HG03175 (cell line): ENCODE measurements at regions not wholly inside any gene's neighbourhood (a gene's known extent, or its start where the extent isn't known, plus 50 kb on each side); places are given as distances from the start of the nearest gene placed in this dataset.
"Not testable (repeated sequence)": the region's sequence is repeated elsewhere in the genome, so short reads cannot be mapped to it uniquely, and the experiment has no call there.

Experiments
- ATAC-seq: cut with Tn5 transposase; IDR thresholded peaks from one replicate; pipeline ENCODE4 v1.9.1; 2021; ENCODE audit warnings: mild to moderate bottlenecking, moderate library complexity; ENCODE audit not compliant: unreplicated experiment

- not testable (repeated sequence) for ATAC-seq
These were observed 75.1 kb downstream of the KBTBD2 start for GRCh38 chr7:32816409-32816948.

GRCh38 chr7:32814779-32815178 lies 76.8 kb downstream of the KBTBD2 start:
- not testable (repeated sequence) for ATAC-seq

GRCh38 chr7:32809871-32810270 lies 81.7 kb downstream of the KBTBD2 start:
- ATAC-seq = no peak

GRCh38 chr7:32809347-32809746 lies 82.2 kb downstream of the KBTBD2 start:
- no peak for ATAC-seq

GRCh38 chr7:32803406-32804141 lies 88.0 kb downstream of the KBTBD2 start:
- no peak for ATAC-seq

- ATAC-seq = no peak
These were observed 89.2 kb downstream of the KBTBD2 start for GRCh38 chr7:32802305-32802910.

- not testable (repeated sequence) for ATAC-seq
These were observed 98.5 kb downstream of the KBTBD2 start for GRCh38 chr7:32793053-32793452.

GRCh38 chr7:32790766-32791430 lies 100.7 kb downstream of the KBTBD2 start:
- ATAC-seq = not testable (repeated sequence)

- ATAC-seq = not testable (repeated sequence)
These were observed 102.3 kb downstream of the KBTBD2 start for GRCh38 chr7:32789266-32789665.

GRCh38 chr7:32788174-32788573 lies 103.4 kb downstream of the KBTBD2 start:
- not testable (repeated sequence) for ATAC-seq

- not testable (repeated sequence) for ATAC-seq
These were observed 106.1 kb downstream of the KBTBD2 start for GRCh38 chr7:32785365-32785944.

- not testable (repeated sequence) for ATAC-seq
These were observed 111.7 kb downstream of the KBTBD2 start for GRCh38 chr7:32779895-32780294.

- no peak for ATAC-seq
These were observed 112.4 kb downstream of the KBTBD2 start for GRCh38 chr7:32779167-32779566.

GRCh38 chr7:32777041-32777666 lies 114.4 kb downstream of the KBTBD2 start:
- not testable (repeated sequence) for ATAC-seq

- ATAC-seq = not testable (repeated sequence)
These were observed 115.2 kb downstream of the KBTBD2 start for GRCh38 chr7:32776318-32776717.

- ATAC-seq = not testable (repeated sequence)
These were observed 115.8 kb downstream of the KBTBD2 start for GRCh38 chr7:32775809-32776208.

- no peak for ATAC-seq
These were observed 117.0 kb downstream of the KBTBD2 start for GRCh38 chr7:32774541-32774951.

GRCh38 chr7:32768866-32769510 lies 122.6 kb downstream of the KBTBD2 start:
- not testable (repeated sequence) for ATAC-seq

GRCh38 chr7:32768338-32768737 lies 123.2 kb downstream of the KBTBD2 start:
- not testable (repeated sequence) for ATAC-seq

GRCh38 chr7:32765649-32766251 lies 125.8 kb downstream of the KBTBD2 start:
- ATAC-seq = not testable (repeated sequence)
